ENCODE measurements at regions not wholly inside any gene's neighbourhood (a gene's known extent, or its start where the extent isn't known, plus 50 kb on each side); places are given as distances from the start of the nearest gene placed in this dataset.

DNA sequence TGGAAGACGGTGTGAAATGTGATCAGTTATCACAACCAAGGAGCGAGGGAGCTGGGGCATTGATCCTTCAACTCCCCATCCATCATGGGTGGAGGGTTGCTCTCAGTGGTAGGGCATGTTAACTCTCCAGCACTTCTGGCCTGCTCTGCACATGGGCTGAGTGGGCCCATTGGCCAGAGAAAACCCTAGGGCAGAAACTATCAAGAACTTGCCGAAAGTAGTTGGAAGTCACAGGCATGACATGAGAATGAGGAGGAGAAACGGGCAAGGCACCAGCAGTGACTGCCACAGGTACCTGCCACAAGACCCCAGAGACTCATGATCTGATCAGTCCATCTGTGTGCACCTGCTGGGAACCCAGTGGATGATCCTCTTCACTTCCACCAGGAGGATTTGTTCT lies 50.9 kb upstream of the CXCL14 start:
- TF ChIP-seq ZNF384 (IDR thresholded peaks at IDR 0.05), result no peak
- no peak for TF ChIP-seq CTBP1 (IDR thresholded peaks at IDR 0.05; ENCODE audit: borderline replicate concordance)
- no peak for TF ChIP-seq TARDBP (IDR thresholded peaks at IDR 0.05)
- TF ChIP-seq HDGF (IDR thresholded peaks at IDR 0.05; ENCODE audit: borderline replicate concordance), result no peak
- TF ChIP-seq, protein P1, sequence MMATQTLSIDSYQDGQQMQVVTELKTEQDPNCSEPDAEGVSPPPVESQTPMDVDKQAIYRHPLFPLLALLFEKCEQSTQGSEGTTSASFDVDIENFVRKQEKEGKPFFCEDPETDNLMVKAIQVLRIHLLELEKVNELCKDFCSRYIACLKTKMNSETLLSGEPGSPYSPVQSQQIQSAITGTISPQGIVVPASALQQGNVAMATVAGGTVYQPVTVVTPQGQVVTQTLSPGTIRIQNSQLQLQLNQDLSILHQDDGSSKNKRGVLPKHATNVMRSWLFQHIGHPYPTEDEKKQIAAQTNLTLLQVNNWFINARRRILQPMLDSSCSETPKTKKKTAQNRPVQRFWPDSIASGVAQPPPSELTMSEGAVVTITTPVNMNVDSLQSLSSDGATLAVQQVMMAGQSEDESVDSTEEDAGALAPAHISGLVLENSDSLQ (IDR thresholded peaks at IDR 0.05), result no peak

Data from HEK293T (cell line).